CD4-positive, alpha-beta T cell (primary cell): ENCODE measurements at regions not wholly inside any gene's neighbourhood (a gene's known extent, or its start where the extent isn't known, plus 50 kb on each side); places are given as distances from the start of the nearest gene placed in this dataset.

Experiments
- ATAC-seq: fragments of 200-7000 bp; cut with Tn5 transposase; one replicate; pipeline ENCODE4 v1.10.0; 2022; ENCODE audit warnings: mild to moderate bottlenecking; ENCODE audit not compliant: poor library complexity
- CTCF ChIA-PET: fragments of 350-600 bp; sonication (Branson Sonifier 250); formaldehyde crosslinking; loops from one replicate; lab custom pipeline; 2021; ENCODE audit warnings: antibody characterized with exemption, inconsistent platforms; lab: Charles Lee
- POLR2A ChIA-PET: fragments of 350-600 bp; sonication (Branson Sonifier 250); formaldehyde crosslinking; loops from one replicate; lab custom pipeline; 2021; ENCODE audit warnings: antibody characterized with exemption, inconsistent platforms; lab: Charles Lee
- DNase-seq, 14 experiments: peaks; one replicate each; pipeline ENCODE4 v3.0.0-alpha.2; 2013 to 2020; ENCODE audit warnings: mixed read lengths in 2 of 14
- H3K27ac ChIP-seq, 2 donors: one replicate each; pipeline versions ENCODE4 v1.5.1 to v1.7.0; 2013; ENCODE audit warnings: low read length in 2 of 2, low read depth in 1 of 2, mild to moderate bottlenecking in 1 of 2
- H3K27me3 ChIP-seq, 2 experiments: 1 replicate in 1 of 2; 2 replicates in 1 of 2; pipeline versions ENCODE4 v1.6.1 to v1.7.0; 2013; ENCODE audit warnings: low read length in 2 of 2, control low read depth in 1 of 2, mild to moderate bottlenecking in 1 of 2, moderate library complexity in 1 of 2; ENCODE audit not compliant: insufficient read depth in 2 of 2, control insufficient read depth in 1 of 2
- H3K36me3 ChIP-seq: one replicate; pipeline ENCODE4 v1.6.1; 2013; ENCODE audit warnings: low read length, control low read depth; ENCODE audit not compliant: insufficient read depth
- H3K4me1 ChIP-seq: one replicate; pipeline ENCODE4 v1.6.1; 2013; ENCODE audit warnings: low read length, control low read depth; ENCODE audit not compliant: insufficient read depth
- H3K4me3 ChIP-seq: one replicate; pipeline ENCODE4 v1.5.1; 2013; ENCODE audit warnings: mild to moderate bottlenecking, low read length, moderate library complexity
- H3K9me3 ChIP-seq, 2 experiments: 1 replicate in 1 of 2; 2 replicates in 1 of 2; pipeline versions ENCODE4 v1.6.1 to v1.7.0; 2013; ENCODE audit warnings: low read length in 2 of 2, mild to moderate bottlenecking in 2 of 2, control low read depth in 1 of 2, moderate library complexity in 1 of 2; ENCODE audit not compliant: control insufficient read depth in 1 of 2, insufficient read depth in 1 of 2
- H3K27ac Mint-ChIP-seq: one replicate; pipeline ENCODE4 v1.8.0; 2020; ENCODE audit warnings: mixed read lengths
- H3K27me3 Mint-ChIP-seq: one replicate; pipeline ENCODE4 v1.8.0; 2021; ENCODE audit warnings: mixed read lengths
- H3K36me3 Mint-ChIP-seq: one replicate; pipeline ENCODE4 v1.8.0; 2021; ENCODE audit warnings: low read depth, mixed read lengths
- H3K4me1 Mint-ChIP-seq: one replicate; pipeline ENCODE4 v1.8.0; 2021; ENCODE audit warnings: low read depth, mixed read lengths
- H3K4me3 Mint-ChIP-seq: one replicate; pipeline ENCODE4 v1.8.0; 2020; ENCODE audit warnings: mild to moderate bottlenecking, mixed read lengths
- H3K9me3 Mint-ChIP-seq: one replicate; pipeline ENCODE4 v1.8.0; 2020; ENCODE audit warnings: mixed read lengths
- intact Hi-C, 2 experiments: fragments of 100-400 bp; cut with DNase I in 1 of 2; cut with micrococcal nuclease in 1 of 2; formaldehyde crosslinking; loops; one replicate each; pipeline versions ENCODE4 v1.15.1 to v1.9.0; 2023 to 2025; cut with DNase I, micrococcal nuclease
- TF ChIP-seq, protein P1 (sequence below): fragments of 200-600 bp; IDR thresholded peaks from one replicate; pipeline ENCODE4 v1.8.0; 2022; ENCODE audit warnings: antibody characterized with exemption, mild to moderate bottlenecking

DNA sequence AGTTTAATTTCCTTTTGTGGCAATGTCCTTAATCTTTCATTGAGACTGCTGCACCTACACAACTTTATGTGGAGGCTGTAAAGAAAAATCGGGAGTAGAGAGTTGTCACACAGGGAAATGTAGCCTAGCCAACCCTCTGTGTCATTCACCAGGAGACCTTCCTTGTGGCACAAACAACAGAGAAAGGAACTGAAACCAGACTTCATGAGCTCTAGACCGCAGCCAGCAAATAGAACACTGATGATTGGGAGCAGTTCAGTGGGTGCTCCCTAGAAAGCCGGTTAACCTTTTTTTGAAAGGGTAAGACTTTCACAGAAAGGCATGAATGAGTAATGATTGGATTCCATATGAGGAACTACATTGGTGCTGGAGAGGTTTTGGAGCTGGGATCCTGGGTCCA is 1752.4 kb upstream of the CELF4 start:
- Mint-ChIP-seq H3K4me1 (no peaks in the 10 kb centered on the region), H3K36me3 (no peaks in the 10 kb centered on the region), H3K9me3 (peaks cover 2% of the 10 kb centered on the region), H3K4me3 (no peak overlapping the region), H3K27ac (no peak overlapping the region), H3K27me3 (no peaks in the 10 kb centered on the region)
- DNase-seq (peak in 2 of 14 experiments; percentile 2 to 7), ATAC-seq (no peak)
- no peaks in the 10 kb centered on the region for H3K36me3 ChIP-seq
- H3K9me3 ChIP-seq: no peaks in the 10 kb centered on the region
- no peaks in the 10 kb centered on the region for H3K27me3 ChIP-seq
- CTCF ChIA-PET: no interaction called here
- TF ChIP-seq, protein P1, sequence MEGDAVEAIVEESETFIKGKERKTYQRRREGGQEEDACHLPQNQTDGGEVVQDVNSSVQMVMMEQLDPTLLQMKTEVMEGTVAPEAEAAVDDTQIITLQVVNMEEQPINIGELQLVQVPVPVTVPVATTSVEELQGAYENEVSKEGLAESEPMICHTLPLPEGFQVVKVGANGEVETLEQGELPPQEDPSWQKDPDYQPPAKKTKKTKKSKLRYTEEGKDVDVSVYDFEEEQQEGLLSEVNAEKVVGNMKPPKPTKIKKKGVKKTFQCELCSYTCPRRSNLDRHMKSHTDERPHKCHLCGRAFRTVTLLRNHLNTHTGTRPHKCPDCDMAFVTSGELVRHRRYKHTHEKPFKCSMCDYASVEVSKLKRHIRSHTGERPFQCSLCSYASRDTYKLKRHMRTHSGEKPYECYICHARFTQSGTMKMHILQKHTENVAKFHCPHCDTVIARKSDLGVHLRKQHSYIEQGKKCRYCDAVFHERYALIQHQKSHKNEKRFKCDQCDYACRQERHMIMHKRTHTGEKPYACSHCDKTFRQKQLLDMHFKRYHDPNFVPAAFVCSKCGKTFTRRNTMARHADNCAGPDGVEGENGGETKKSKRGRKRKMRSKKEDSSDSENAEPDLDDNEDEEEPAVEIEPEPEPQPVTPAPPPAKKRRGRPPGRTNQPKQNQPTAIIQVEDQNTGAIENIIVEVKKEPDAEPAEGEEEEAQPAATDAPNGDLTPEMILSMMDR: no peak
- no peak overlapping the region for H3K27ac ChIP-seq
- H3K4me3 ChIP-seq: no peak overlapping the region
- POLR2A ChIA-PET: no interaction called here
- intact Hi-C loops: no loop called here
- no peaks in the 10 kb centered on the region for H3K4me1 ChIP-seq

DNA sequence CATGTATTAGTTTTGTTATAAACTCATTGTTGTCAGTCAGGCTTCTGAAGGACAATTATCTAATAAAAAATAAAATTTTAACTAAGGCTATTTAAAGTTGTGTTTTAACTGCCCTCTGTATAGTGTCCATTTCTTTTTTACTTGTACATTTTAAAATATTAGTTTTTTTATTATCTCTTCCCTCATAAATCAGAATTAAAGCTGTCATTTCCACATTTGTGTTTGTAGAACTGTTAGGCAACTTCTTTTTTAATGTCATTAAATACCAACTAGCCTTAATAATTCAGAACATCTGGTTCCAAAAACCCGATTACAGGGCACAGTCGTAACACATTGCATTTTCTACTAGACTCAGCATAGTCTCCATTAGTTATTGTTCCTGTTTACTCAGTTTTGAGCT is 1749.0 kb upstream of the CELF4 start:
- CTCF ChIA-PET: no interaction called here
- no peaks in the 10 kb centered on the region for H3K36me3 Mint-ChIP-seq

DNA sequence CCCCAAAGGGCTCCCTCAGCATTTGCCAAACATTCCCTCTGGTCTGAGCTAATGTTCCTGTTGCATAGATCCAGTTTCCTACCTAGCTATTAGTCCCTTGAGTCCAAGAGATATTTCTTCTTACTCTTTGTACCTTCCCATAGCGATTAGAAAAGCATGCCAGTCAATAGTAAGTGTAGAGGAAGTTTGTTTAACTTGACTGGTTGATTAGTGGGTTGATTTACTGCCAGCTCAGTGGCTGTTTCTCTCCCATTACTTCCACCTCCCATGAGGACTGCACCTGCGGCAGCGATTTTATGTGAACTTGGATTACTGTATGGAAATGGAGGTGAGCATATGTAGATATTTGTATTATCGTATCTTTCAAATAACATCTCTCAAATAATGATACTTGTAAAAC is 1748.4 kb upstream of the CELF4 start:
- no peaks in the 10 kb centered on the region for H3K9me3 Mint-ChIP-seq
- intact Hi-C loops: no loop called here
- DNase-seq (no peak), ATAC-seq (no peak)
- H3K27ac Mint-ChIP-seq: no peak overlapping the region
- Histone ChIP-seq H3K36me3 (no peaks in the 10 kb centered on the region), H3K9me3 (peaks cover 0 to 10% of the 10 kb centered on the region in 2 experiments), H3K4me3 (no peak overlapping the region), H3K27ac (no peak overlapping the region), H3K27me3 (no peaks in the 10 kb centered on the region), H3K4me1 (no peaks in the 10 kb centered on the region)
- H3K27me3 Mint-ChIP-seq: no peaks in the 10 kb centered on the region
- TF ChIP-seq, protein P1: no peak
- no peaks in the 10 kb centered on the region for H3K36me3 Mint-ChIP-seq
- POLR2A ChIA-PET: no interaction called here
- H3K4me1 Mint-ChIP-seq: no peaks in the 10 kb centered on the region
- no peak overlapping the region for H3K4me3 Mint-ChIP-seq
- CTCF ChIA-PET: no interaction called here

More for the DNA sequence above, 1749.0 kb upstream of the CELF4 start:
- no peak overlapping the region for H3K27ac ChIP-seq
- Mint-ChIP-seq H3K27me3 (no peaks in the 10 kb centered on the region), H3K4me3 (no peak overlapping the region), H3K9me3 (no peaks in the 10 kb centered on the region), H3K4me1 (no peaks in the 10 kb centered on the region), H3K27ac (no peak overlapping the region)
- POLR2A ChIA-PET: no interaction called here
- H3K4me1 ChIP-seq: no peaks in the 10 kb centered on the region
- no peaks in the 10 kb centered on the region for H3K36me3 ChIP-seq
- no peak for ATAC-seq
- no peak overlapping the region for H3K4me3 ChIP-seq
- no peaks in the 10 kb centered on the region for H3K27me3 ChIP-seq
- DNase-seq: no peak
- intact Hi-C loops: no loop called here
- H3K9me3 ChIP-seq: peaks cover 0 to 4% of the 10 kb centered on the region in 2 experiments
- TF ChIP-seq, protein P1: no peak
